HUES48 (cell line): ENCODE measurements at regions not wholly inside any gene's neighbourhood (a gene's known extent, or its start where the extent isn't known, plus 50 kb on each side); places are given as distances from the start of the nearest gene placed in this dataset.

Source experiments
- H3K27ac ChIP-seq: one replicate; pipeline ENCODE4 v1.7.0; 2013; ENCODE audit warnings: low read depth, low read length, inconsistent platforms
- H3K27me3 ChIP-seq: 2 replicates; pipeline ENCODE4 v1.6.1; 2013; ENCODE audit warnings: mild to moderate bottlenecking, low read length; ENCODE audit not compliant: control insufficient read depth, insufficient read depth
- H3K36me3 ChIP-seq: 2 replicates; pipeline ENCODE4 v1.6.1; 2013; ENCODE audit warnings: low read length; ENCODE audit not compliant: control insufficient read depth, insufficient read depth
- H3K4me1 ChIP-seq: 2 replicates; pipeline ENCODE4 v1.6.1; 2013; ENCODE audit warnings: mild to moderate bottlenecking, low read length; ENCODE audit not compliant: control insufficient read depth, insufficient read depth
- H3K4me3 ChIP-seq: 2 replicates; pipeline ENCODE4 v1.5.1; 2013; ENCODE audit warnings: mild to moderate bottlenecking, low read depth, low read length
- H3K9ac ChIP-seq: 2 replicates; pipeline ENCODE4 v1.6.1; 2013; ENCODE audit warnings: mild to moderate bottlenecking, low read depth, low read length, moderate library complexity
- H3K9me3 ChIP-seq: 2 replicates; pipeline ENCODE4 v1.6.1; 2013; ENCODE audit warnings: low read length; ENCODE audit not compliant: control insufficient read depth, insufficient read depth

- H3K27ac ChIP-seq: no peak overlapping the region
- H3K4me1 ChIP-seq: no peaks in the 10 kb centered on the region
- H3K27me3 ChIP-seq: no peaks in the 10 kb centered on the region
- H3K4me3 ChIP-seq: no peak overlapping the region
- H3K36me3 ChIP-seq: no peaks in the 10 kb centered on the region
- H3K9me3 ChIP-seq: no peaks in the 10 kb centered on the region
- H3K9ac ChIP-seq: no peak overlapping the region
Observed at GRCh38 chr4:148961526-148961925, 519.3 kb upstream of the NR3C2 start.

GRCh38 chr4:148958317-148958716 lies 516.1 kb upstream of the NR3C2 start:
- Histone ChIP-seq H3K4me1 (no peaks in the 10 kb centered on the region), H3K9ac (no peak overlapping the region), H3K9me3 (no peaks in the 10 kb centered on the region), H3K4me3 (no peak overlapping the region), H3K36me3 (no peaks in the 10 kb centered on the region), H3K27me3 (no peaks in the 10 kb centered on the region), H3K27ac (no peak overlapping the region)

GRCh38 chr4:148955564-148956297 lies 513.5 kb upstream of the NR3C2 start:
- Histone ChIP-seq H3K9me3 (no peaks in the 10 kb centered on the region), H3K4me3 (no peak overlapping the region), H3K36me3 (no peaks in the 10 kb centered on the region), H3K9ac (no peak overlapping the region), H3K27ac (no peak overlapping the region), H3K4me1 (no peaks in the 10 kb centered on the region), H3K27me3 (no peaks in the 10 kb centered on the region)

GRCh38 chr4:148954011-148954749 lies 512.0 kb upstream of the NR3C2 start:
- no peak overlapping the region for H3K4me3 ChIP-seq
- H3K9me3 ChIP-seq: no peaks in the 10 kb centered on the region
- no peak overlapping the region for H3K9ac ChIP-seq
- H3K27me3 ChIP-seq: no peaks in the 10 kb centered on the region
- H3K4me1 ChIP-seq: no peaks in the 10 kb centered on the region
- no peaks in the 10 kb centered on the region for H3K36me3 ChIP-seq
- no peak overlapping the region for H3K27ac ChIP-seq

- no peaks in the 10 kb centered on the region for H3K9me3 ChIP-seq
- H3K27me3 ChIP-seq: no peaks in the 10 kb centered on the region
- H3K4me3 ChIP-seq: no peak overlapping the region
- H3K27ac ChIP-seq: no peak overlapping the region
- no peaks in the 10 kb centered on the region for H3K36me3 ChIP-seq
- H3K9ac ChIP-seq: no peak overlapping the region
- H3K4me1 ChIP-seq: peaks cover 6% of the 10 kb centered on the region
Observed at GRCh38 chr4:148951346-148951745, 509.1 kb upstream of the NR3C2 start.

- peaks cover 6% of the 10 kb centered on the region for H3K4me1 ChIP-seq
- H3K4me3 ChIP-seq: no peak overlapping the region
- H3K27me3 ChIP-seq: no peaks in the 10 kb centered on the region
- no peak overlapping the region for H3K27ac ChIP-seq
- no peaks in the 10 kb centered on the region for H3K36me3 ChIP-seq
- no peak overlapping the region for H3K9ac ChIP-seq
- H3K9me3 ChIP-seq: no peaks in the 10 kb centered on the region
Observed at GRCh38 chr4:148946271-148946670, 504.1 kb upstream of the NR3C2 start.

GRCh38 chr4:148944839-148945219 lies 502.6 kb upstream of the NR3C2 start:
- Histone ChIP-seq H3K36me3 (no peaks in the 10 kb centered on the region), H3K9me3 (no peaks in the 10 kb centered on the region), H3K27ac (no peak overlapping the region), H3K9ac (no peak overlapping the region), H3K4me3 (no peak overlapping the region), H3K4me1 (peaks cover 6% of the 10 kb centered on the region), H3K27me3 (no peaks in the 10 kb centered on the region)

- Histone ChIP-seq H3K36me3 (no peaks in the 10 kb centered on the region), H3K4me1 (peaks cover 6% of the 10 kb centered on the region), H3K9me3 (no peaks in the 10 kb centered on the region), H3K27ac (no peak overlapping the region), H3K9ac (no peak overlapping the region), H3K4me3 (no peak overlapping the region), H3K27me3 (no peaks in the 10 kb centered on the region)
Observed at GRCh38 chr4:148944136-148944838, 502.1 kb upstream of the NR3C2 start.

GRCh38 chr4:148934926-148935578 lies 492.8 kb upstream of the NR3C2 start:
- H3K4me3 ChIP-seq: no peak overlapping the region
- peaks cover 10% of the 10 kb centered on the region; the same call in 1 of the 2 replicates for H3K9me3 ChIP-seq
- H3K27me3 ChIP-seq: no peaks in the 10 kb centered on the region
- H3K9ac ChIP-seq: no peak overlapping the region
- H3K36me3 ChIP-seq: no peaks in the 10 kb centered on the region
- no peak overlapping the region for H3K27ac ChIP-seq
- no peaks in the 10 kb centered on the region for H3K4me1 ChIP-seq

GRCh38 chr4:148926276-148927260 lies 484.4 kb upstream of the NR3C2 start:
- Histone ChIP-seq H3K36me3 (no peaks in the 10 kb centered on the region), H3K27ac (no peak overlapping the region), H3K9me3 (peaks cover 10% of the 10 kb centered on the region), H3K4me1 (no peaks in the 10 kb centered on the region), H3K9ac (no peak overlapping the region), H3K4me3 (no peak overlapping the region), H3K27me3 (no peaks in the 10 kb centered on the region)
